AG09309 (cell line): ENCODE measurements at regions not wholly inside any gene's neighbourhood (a gene's known extent, or its start where the extent isn't known, plus 50 kb on each side); places are given as distances from the start of the nearest gene placed in this dataset.

Experiments
- DNase-seq: peaks from one replicate; pipeline ENCODE4 v3.0.0-alpha.2; 2010; ENCODE audit warnings: low read depth
- H3K4me3 ChIP-seq: 2 replicates; pipeline ENCODE4 v1.5.1; 2011; ENCODE audit warnings: mild to moderate bottlenecking, low read depth, low read length, moderate library complexity; ENCODE audit not compliant: control insufficient read depth
- CTCF ChIP-seq: IDR thresholded peaks from 2 replicates; pipeline ENCODE4 v1.5.1; 2011; ENCODE audit warnings: mild to moderate bottlenecking, low read depth, low read length, inconsistent platforms; ENCODE audit not compliant: insufficient read depth, control insufficient read depth; ENCODE audit errors: missing control alignments

- TF ChIP-seq CTCF, result no peak
- no peak for DNase-seq
Measured at GRCh38 chr6:115735610-115736009, 325.1 kb downstream of the FRK start.

GRCh38 chr6:115733426-115733825 is 327.3 kb downstream of the FRK start:
- DNase-seq, result no peak
- H3K4me3 ChIP-seq, result no peak overlapping the region
- no peak for TF ChIP-seq CTCF

More at GRCh38 chr6:115735610-115736009, 325.1 kb downstream of the FRK start:
- no peak overlapping the region for H3K4me3 ChIP-seq

- TF ChIP-seq CTCF, result no peak
- H3K4me3 ChIP-seq, result no peak overlapping the region
- DNase-seq, result no peak
Measured at GRCh38 chr6:115729036-115729435, 331.7 kb downstream of the FRK start.

- no peak for DNase-seq
- no peak overlapping the region for H3K4me3 ChIP-seq
- no peak for TF ChIP-seq CTCF
Measured at GRCh38 chr6:115728171-115728570, 332.5 kb downstream of the FRK start.

- no peak overlapping the region for H3K4me3 ChIP-seq
- no peak for DNase-seq
- TF ChIP-seq CTCF, result no peak
Measured at GRCh38 chr6:115721564-115721963, 339.1 kb downstream of the FRK start.

- TF ChIP-seq CTCF, result no peak
- no peak overlapping the region for H3K4me3 ChIP-seq
- DNase-seq, result no peak
Measured at GRCh38 chr6:115720900-115721299, 339.8 kb downstream of the FRK start.

GRCh38 chr6:115717472-115717871 is 343.2 kb downstream of the FRK start:
- H3K4me3 ChIP-seq, result no peak overlapping the region
- DNase-seq, result no peak
- TF ChIP-seq CTCF, result no peak
